Smooth muscle cell (in vitro differentiated cells): ENCODE measurements at regions not wholly inside any gene's neighbourhood (a gene's known extent, or its start where the extent isn't known, plus 50 kb on each side); places are given as distances from the start of the nearest gene placed in this dataset.

ENCODE experiments used
- DNase-seq: peaks from one replicate; lab custom pipeline; 2025; ENCODE audit not compliant: unreplicated experiment; lab: John Stamatoyannopoulos, UW
- H2AFZ ChIP-seq: fragments of 200-600 bp; sonication (generic); 2 replicates; pipeline ENCODE4 v1.6.0; 2016; ENCODE audit warnings: antibody characterized with exemption, low read depth, mild to moderate bottlenecking
- H3F3A ChIP-seq: fragments of 200-600 bp; sonication (generic); 2 replicates; pipeline ENCODE4 v1.6.0; 2017; ENCODE audit warnings: antibody characterized with exemption, low read depth
- H3K27ac ChIP-seq: fragments of 200-600 bp; sonication (generic); 2 replicates; pipeline ENCODE4 v1.5.1; 2016; ENCODE audit warnings: low read depth, mild to moderate bottlenecking
- H3K27me3 ChIP-seq: fragments of 200-600 bp; sonication (generic); 2 replicates; pipeline ENCODE4 v1.6.1; 2016; ENCODE audit warnings: low read depth, mild to moderate bottlenecking
- H3K36me3 ChIP-seq: fragments of 200-600 bp; sonication (generic); 2 replicates; pipeline ENCODE4 v1.5.1; 2016; ENCODE audit warnings: low read depth
- H3K4me1 ChIP-seq: fragments of 200-600 bp; sonication (generic); 2 replicates; pipeline ENCODE4 v1.5.1; 2016; ENCODE audit warnings: low read depth
- H3K4me2 ChIP-seq: fragments of 200-600 bp; sonication (generic); 2 replicates; pipeline ENCODE4 v1.6.0; 2016; ENCODE audit warnings: mild to moderate bottlenecking
- H3K4me3 ChIP-seq: fragments of 200-600 bp; sonication (generic); 2 replicates; pipeline ENCODE4 v1.5.1; 2016; ENCODE audit warnings: mild to moderate bottlenecking
- H3K79me2 ChIP-seq: fragments of 200-600 bp; sonication (generic); 2 replicates; pipeline ENCODE4 v1.6.0; 2016; ENCODE audit warnings: low read depth, mild to moderate bottlenecking
- H3K9ac ChIP-seq: fragments of 200-600 bp; sonication (generic); 2 replicates; pipeline ENCODE4 v1.6.0; 2016; ENCODE audit warnings: low read depth
- H3K9me3 ChIP-seq: fragments of 200-600 bp; sonication (generic); replicated peaks from 2 replicates; pipeline ENCODE4 v1.5.1; 2016; ENCODE audit warnings: low read depth
- H4K20me1 ChIP-seq: fragments of 200-600 bp; sonication (generic); 2 replicates; pipeline ENCODE4 v1.6.0; 2016; ENCODE audit warnings: low read depth
- WGBS: methylation state at CpG from one replicate; pipeline ENCODE4 v1.1.7; 2016; ENCODE audit warnings: low lambda C conversion rate; 5-methylcytosine and 5-hydroxymethylcytosine counted together
- TF ChIP-seq, protein P1 (sequence below): fragments of 200-600 bp; sonication (generic); IDR thresholded peaks from 2 replicates; pipeline ENCODE4 v1.5.1; 2017; ENCODE audit warnings: borderline replicate concordance, mild to moderate bottlenecking, antibody characterized with exemption; ENCODE audit not compliant: insufficient read depth, poor library complexity, severe bottlenecking

DNA sequence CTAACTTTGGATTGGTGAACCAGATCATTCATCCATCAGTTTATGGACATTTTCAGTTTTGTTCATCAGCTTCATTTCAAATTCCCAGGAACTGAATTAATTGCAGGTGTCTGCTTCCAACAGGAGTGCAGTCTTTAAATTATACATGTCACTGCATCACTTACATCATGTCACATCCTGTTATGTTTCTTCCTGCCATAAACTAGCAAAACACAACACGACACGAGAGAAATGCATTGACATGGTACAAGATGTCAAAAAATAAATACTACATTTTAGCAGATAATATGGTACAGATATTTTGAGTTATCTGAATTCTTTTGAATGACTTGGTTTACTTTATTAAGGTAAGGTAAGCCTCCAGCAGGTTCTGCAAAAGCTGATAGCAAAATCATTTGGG is 415.5 kb downstream of the NR2F1-AS1 start:
- Histone ChIP-seq H4K20me1 (no peaks in the 10 kb centered on the region), H3K4me2 (no peak overlapping the region), H3K9me3 (no peaks in the 10 kb centered on the region), H3K4me3 (no peak overlapping the region), H2AFZ (no peak overlapping the region), H3K27me3 (no peaks in the 10 kb centered on the region), H3K79me2 (no peaks in the 10 kb centered on the region), H3K27ac (no peak overlapping the region), H3K9ac (no peak overlapping the region), H3F3A (peaks cover 3% of the 10 kb centered on the region), H3K4me1 (peaks cover 42% of the 10 kb centered on the region), H3K36me3 (no peaks in the 10 kb centered on the region)
- no peak for DNase-seq
- TF ChIP-seq, protein P1, sequence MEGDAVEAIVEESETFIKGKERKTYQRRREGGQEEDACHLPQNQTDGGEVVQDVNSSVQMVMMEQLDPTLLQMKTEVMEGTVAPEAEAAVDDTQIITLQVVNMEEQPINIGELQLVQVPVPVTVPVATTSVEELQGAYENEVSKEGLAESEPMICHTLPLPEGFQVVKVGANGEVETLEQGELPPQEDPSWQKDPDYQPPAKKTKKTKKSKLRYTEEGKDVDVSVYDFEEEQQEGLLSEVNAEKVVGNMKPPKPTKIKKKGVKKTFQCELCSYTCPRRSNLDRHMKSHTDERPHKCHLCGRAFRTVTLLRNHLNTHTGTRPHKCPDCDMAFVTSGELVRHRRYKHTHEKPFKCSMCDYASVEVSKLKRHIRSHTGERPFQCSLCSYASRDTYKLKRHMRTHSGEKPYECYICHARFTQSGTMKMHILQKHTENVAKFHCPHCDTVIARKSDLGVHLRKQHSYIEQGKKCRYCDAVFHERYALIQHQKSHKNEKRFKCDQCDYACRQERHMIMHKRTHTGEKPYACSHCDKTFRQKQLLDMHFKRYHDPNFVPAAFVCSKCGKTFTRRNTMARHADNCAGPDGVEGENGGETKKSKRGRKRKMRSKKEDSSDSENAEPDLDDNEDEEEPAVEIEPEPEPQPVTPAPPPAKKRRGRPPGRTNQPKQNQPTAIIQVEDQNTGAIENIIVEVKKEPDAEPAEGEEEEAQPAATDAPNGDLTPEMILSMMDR = no peak
- 63% methylated on average over 2 of the region's 2 CpGs for WGBS

DNA sequence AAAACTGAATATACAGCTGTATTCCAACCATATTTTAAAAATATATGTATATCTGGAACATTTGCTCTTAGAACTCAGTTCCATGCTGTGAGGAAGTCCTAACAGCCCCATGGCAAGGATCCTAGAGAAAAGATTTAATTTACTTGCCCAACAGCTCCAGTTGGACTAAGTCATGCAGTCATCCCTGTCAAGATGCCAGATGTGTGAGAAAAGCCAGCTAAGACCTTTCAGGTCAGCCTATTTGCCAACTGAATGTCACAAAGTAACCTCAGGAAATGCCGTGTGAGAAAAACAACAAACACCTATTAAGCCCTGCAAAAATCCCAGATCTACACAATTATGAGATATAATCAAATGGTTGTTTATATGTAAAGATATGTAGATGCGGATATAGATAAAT is 416.3 kb downstream of the NR2F1-AS1 start:
- Histone ChIP-seq H3F3A (peaks cover 3% of the 10 kb centered on the region), H4K20me1 (no peaks in the 10 kb centered on the region), H3K79me2 (no peaks in the 10 kb centered on the region), H3K27me3 (no peaks in the 10 kb centered on the region), H3K4me2 (peak overlapping the region; percentile 78), H3K4me1 (peaks cover 42% of the 10 kb centered on the region), H3K4me3 (no peak overlapping the region), H3K36me3 (no peaks in the 10 kb centered on the region), H2AFZ (peak overlapping the region; percentile 72), H3K9ac (peak overlapping the region; percentile 80), H3K27ac (peak overlapping the region; percentile 98), H3K9me3 (no peaks in the 10 kb centered on the region)
- TF ChIP-seq, protein P1 = no peak
- WGBS = 58% methylated on average over 2 of the region's 2 CpGs
- no peak for DNase-seq

DNA sequence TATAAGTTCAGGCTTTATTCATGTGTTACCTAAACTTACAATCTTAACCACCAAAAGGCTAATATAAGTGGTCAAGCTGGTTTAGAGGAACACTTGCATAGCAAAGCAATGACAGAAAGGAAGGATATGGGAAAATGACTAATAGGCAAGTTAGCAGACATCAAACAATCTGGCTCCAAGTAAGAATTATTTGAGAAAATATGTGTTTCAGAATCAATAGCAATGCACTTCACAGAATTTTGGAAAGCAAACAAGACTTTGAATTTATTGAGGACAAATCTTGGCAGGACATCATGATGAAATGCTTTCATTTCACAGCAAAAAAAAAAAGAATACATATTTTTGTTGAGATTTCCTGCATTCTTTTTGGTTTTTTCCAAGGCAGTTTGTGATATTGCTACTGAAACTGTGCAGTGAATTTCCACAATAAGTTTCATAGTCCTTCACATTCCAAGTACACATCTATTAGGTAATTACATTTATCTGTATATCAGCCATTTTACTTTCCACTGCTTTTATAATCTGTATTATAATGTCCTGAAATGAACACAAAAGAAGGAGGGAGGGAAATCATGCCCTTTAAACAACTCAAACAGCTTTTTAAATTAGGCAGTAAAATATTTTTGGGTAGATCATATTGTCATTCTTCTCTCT is 417.9 kb downstream of the NR2F1-AS1 start:
- Histone ChIP-seq H3K79me2 (no peaks in the 10 kb centered on the region), H3K9ac (peak overlapping the region; percentile 86), H3F3A (peaks cover 3% of the 10 kb centered on the region), H3K4me1 (peaks cover 42% of the 10 kb centered on the region), H2AFZ (peak overlapping the region; percentile 33), H3K4me3 (no peak overlapping the region), H3K36me3 (no peaks in the 10 kb centered on the region), H3K9me3 (no peaks in the 10 kb centered on the region), H3K4me2 (peak overlapping the region; percentile 78), H4K20me1 (no peaks in the 10 kb centered on the region), H3K27me3 (no peaks in the 10 kb centered on the region), H3K27ac (peak overlapping the region; percentile 98)
- no peak for DNase-seq
- TF ChIP-seq, protein P1 = no peak
